ENCODE measurements at regions not wholly inside any gene's neighbourhood (a gene's known extent, or its start where the extent isn't known, plus 50 kb on each side); places are given as distances from the start of the nearest gene placed in this dataset.

DNA sequence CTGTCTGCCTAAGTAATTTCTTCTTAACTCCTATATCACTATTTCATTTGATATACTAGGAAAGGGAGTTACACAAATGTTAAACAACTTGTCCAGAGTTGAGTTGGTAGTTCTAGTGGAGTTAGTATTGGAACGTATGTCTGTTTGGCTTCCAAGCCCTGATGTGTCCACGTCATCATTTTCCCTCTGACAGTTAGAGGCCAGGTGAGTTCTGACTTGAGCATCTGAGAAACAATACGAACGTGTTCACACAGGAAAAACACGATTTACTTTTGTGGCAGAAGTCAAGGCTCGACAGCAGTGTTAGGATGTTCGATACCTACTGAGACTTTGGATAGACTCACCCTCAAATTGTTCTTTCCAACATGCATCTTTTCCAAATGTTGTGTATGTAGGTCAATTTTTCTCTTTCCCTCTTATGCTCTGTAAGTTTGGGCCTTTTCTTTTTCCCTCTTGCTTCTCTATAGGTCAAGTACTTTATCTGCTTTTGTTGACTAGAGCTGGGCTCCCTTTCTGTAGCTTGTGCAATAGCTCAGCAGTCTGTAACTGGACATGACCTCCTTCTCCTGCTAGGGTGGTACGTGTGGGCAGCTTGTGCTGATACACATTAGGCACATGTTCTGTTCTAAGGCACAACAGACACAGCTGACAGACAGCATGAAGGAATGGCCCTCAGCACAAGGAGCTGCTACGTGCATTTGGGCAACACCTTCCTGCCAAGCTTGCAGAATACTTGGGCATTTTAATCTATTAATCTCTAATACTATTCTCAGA lies 222.9 kb downstream of the PTEN start:
- POLR2A ChIA-PET (ENCODE audit: low non-redundant PET) = no interaction called here
- DNase-seq (ENCODE audit: low spot score) = no peak
- CTCF ChIA-PET = interaction anchor here (0.5 kb wide), 1 partner anchor 21 kb away, joined by 3 read pairs; no protein-coding TSS in a partner anchor
- H3K27ac ChIP-seq = no peak overlapping the region
- TF ChIP-seq, protein P1, sequence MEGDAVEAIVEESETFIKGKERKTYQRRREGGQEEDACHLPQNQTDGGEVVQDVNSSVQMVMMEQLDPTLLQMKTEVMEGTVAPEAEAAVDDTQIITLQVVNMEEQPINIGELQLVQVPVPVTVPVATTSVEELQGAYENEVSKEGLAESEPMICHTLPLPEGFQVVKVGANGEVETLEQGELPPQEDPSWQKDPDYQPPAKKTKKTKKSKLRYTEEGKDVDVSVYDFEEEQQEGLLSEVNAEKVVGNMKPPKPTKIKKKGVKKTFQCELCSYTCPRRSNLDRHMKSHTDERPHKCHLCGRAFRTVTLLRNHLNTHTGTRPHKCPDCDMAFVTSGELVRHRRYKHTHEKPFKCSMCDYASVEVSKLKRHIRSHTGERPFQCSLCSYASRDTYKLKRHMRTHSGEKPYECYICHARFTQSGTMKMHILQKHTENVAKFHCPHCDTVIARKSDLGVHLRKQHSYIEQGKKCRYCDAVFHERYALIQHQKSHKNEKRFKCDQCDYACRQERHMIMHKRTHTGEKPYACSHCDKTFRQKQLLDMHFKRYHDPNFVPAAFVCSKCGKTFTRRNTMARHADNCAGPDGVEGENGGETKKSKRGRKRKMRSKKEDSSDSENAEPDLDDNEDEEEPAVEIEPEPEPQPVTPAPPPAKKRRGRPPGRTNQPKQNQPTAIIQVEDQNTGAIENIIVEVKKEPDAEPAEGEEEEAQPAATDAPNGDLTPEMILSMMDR (conservative IDR thresholded peaks at IDR 0.05; ENCODE audit: low read depth) = no peak

DNA sequence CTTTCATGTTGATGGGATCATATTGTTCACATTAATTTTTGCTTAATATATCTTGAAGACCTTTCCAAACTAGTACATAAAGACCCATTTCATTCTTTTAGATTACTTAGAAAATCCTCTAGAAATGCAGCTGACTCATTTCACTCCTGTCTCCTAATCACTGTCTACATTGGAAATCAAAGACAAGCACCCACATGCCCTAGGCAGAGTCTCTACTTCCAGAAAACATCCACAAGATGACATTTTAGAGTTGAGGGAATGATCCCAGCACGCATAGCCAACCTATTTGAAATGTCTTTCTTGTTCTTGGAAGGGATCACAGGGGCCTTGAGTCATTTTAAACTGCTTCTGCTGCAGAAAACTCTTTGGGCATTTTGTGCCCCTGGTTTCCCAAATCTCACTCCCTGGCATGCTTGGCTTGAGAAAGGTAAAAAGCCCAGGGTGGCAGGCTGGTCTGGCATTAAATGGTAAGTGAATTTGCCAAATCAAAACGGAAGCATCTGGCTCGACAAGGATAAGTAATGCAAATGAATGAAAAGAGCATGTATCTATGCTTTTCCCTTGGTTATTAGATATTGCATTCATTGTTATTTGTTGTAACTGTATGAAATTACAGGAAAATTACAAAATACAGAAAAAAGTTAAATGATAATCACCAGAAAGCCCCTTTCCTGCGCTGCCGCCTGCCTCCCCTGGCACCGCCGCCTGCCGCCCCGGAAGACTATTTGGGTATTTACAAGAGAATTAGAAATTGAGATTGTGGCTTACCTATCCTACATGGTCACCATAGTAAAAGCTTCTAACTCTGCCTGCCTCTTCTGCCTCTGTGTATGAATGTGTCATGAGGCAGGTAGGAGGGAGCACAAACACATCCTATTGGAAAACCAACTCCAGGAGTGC lies 225.3 kb downstream of the PTEN start:
- CTCF ChIA-PET = interaction anchor here (0.6 kb wide), 1 partner anchor 368 kb away, joined by 4 read pairs; no protein-coding TSS in a partner anchor
- H3K27ac ChIP-seq = peak overlapping the region; percentile 90
- POLR2A ChIA-PET (ENCODE audit: low non-redundant PET) = no interaction called here
- DNase-seq (ENCODE audit: low spot score) = peak; percentile 91
- TF ChIP-seq, protein P1 (conservative IDR thresholded peaks at IDR 0.05; ENCODE audit: low read depth) = no peak

DNA sequence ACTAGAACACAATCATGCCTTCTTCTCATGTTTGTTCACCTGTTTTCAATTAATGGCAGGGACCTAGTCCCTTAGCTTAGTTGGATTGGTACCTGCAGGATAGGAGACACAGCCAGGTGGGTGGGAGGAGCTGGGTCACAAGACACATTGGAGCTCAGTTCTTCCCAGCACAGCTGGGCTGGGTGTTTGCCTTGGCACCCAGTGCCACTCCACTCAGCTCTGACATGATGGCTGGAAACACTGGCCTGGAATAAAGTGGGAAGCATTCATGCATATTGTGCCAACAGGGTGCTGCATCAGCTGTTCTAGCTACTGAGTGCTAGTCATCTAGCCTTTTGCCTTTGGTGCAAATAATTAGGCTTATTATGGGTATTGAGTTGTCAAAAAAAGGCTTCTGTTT lies 226.1 kb downstream of the PTEN start:
- peak overlapping the region; percentile 90 for H3K27ac ChIP-seq
- TF ChIP-seq, protein P1 (conservative IDR thresholded peaks at IDR 0.05; ENCODE audit: low read depth) = no peak
- POLR2A ChIA-PET (ENCODE audit: low non-redundant PET) = no interaction called here
- no peak for DNase-seq (ENCODE audit: low spot score)
- CTCF ChIA-PET = interaction anchor here (0.6 to 1.1 kb wide), 3 partner anchors 25 to 368 kb away, joined by 3 to 4 read pairs (median 4); no protein-coding TSS in a partner anchor

DNA sequence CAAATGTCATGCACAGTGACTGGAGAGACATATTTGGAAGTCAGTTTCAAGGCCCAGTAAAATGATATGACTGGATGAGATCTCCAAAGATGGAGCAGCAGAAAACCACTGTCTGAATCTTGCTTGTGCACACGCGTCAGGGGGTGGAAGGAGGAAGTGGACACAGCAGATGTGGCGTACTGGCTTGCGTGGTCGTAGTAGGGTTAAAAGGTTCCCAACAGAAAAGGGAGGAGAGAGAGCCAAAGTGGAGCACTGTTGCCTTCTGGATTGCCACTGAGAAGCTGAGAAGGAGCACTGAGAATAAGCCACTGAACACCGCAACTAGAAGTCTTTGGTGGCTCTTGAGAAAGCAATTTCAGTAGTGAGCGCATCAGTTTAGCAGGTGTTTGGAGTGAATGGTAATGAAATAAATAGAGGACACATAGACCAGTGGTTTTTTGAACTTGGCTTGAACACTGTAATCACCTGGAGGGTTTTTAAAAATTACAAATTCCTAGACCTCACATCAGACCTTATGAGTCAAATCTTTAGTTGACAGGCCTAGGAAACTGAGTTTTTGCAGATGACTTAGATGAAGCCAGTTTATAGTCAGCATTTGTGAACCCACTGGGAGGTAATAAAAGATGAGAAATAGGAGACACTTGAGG lies 227.3 kb downstream of the PTEN start:
- POLR2A ChIA-PET (ENCODE audit: low non-redundant PET) = interaction anchor here (1.2 kb wide), 1 partner anchor 228 kb away, joined by 4 read pairs; the partner anchor contains the start of genes KLLN and PTEN
- H3K27ac ChIP-seq = no peak overlapping the region
- no peak for DNase-seq (ENCODE audit: low spot score)
- CTCF ChIA-PET = interaction anchor here (0.6 to 1.2 kb wide), 3 partner anchors 23 to 229 kb away, joined by 3 to 4 read pairs (median 3); no protein-coding TSS in a partner anchor
- TF ChIP-seq, protein P1 (conservative IDR thresholded peaks at IDR 0.05; ENCODE audit: low read depth) = no peak

DNA sequence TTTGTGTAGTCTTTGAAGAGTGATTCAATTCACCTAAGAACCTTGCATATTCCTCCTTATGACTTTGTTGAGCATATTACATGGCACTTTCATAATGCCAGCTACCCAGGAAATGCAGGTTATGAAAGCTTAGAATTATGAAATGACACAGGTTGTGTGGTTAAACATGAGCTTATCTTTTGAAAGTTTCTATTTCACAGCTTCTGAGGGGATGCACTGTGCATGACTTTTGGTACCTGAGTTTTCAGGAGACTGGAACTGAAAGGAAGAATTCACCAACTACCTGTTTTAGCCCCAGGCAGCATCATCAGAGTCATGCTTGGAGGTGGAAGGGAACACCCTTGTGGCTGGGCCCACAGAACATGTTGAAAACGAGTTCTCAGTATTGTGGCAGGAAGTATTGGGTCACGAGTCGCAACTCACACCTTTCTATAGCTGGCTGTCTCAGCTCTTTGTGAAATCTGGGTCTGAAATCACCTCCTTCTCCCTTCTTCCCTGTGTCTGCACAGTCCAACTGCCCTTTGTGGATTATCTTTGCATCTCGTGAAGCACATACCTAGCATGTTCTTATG lies 228.2 kb downstream of the PTEN start:
- H3K27ac ChIP-seq = no peak overlapping the region
- DNase-seq (ENCODE audit: low spot score) = peak; percentile 48
- ChIA-PET CTCF (interaction anchor here (0.6 to 1.2 kb wide), 3 partner anchors 22 to 230 kb away, joined by 3 to 4 read pairs (median 3); no protein-coding TSS in a partner anchor), POLR2A (ENCODE audit: low non-redundant PET) (interaction anchor here (1.2 kb wide), 1 partner anchor 228 kb away, joined by 4 read pairs; the partner anchor contains the start of genes KLLN and PTEN)
- TF ChIP-seq, protein P1 (conservative IDR thresholded peaks at IDR 0.05; ENCODE audit: low read depth) = no peak
